ENCODE measurements at regions not wholly inside any gene's neighbourhood (a gene's known extent, or its start where the extent isn't known, plus 50 kb on each side); places are given as distances from the start of the nearest gene placed in this dataset.

GRCh38 chr13:81990652-81991051, 1649.7 kb upstream of the SPRY2 start:
- Histone ChIP-seq H3K27me3 (ENCODE audit: insufficient read depth, low read depth, low read length) (no peaks in the 10 kb centered on the region), H3K9ac (ENCODE audit: low read length) (no peak overlapping the region), H3K4me3 (ENCODE audit: low read length) (no peak overlapping the region), H3F3A (ENCODE audit: insufficient read depth, low read length, poor library complexity, severe bottlenecking) (no peaks in the 10 kb centered on the region), H3K9me2 (ENCODE audit: insufficient read depth, low read length) (no peaks in the 10 kb centered on the region), H3K4me2 (ENCODE audit: low read length) (no peak overlapping the region), H2AFZ (ENCODE audit: low read depth, low read length) (no peak overlapping the region), H4K20me1 (ENCODE audit: insufficient read depth) (no peaks in the 10 kb centered on the region), H3K36me3 (ENCODE audit: insufficient read depth, low read length) (no peaks in the 10 kb centered on the region), H3K27ac (ENCODE audit: low read length) (no peak overlapping the region), H3K9me3 (ENCODE audit: low read length) (no peaks in the 10 kb centered on the region), H3K79me2 (replicated peaks; ENCODE audit: insufficient read depth, low read length) (no peaks in the 10 kb centered on the region)
- TF ChIP-seq MXI1 (conservative IDR thresholded peaks at IDR 0.05; ENCODE audit: poor library complexity, severe bottlenecking) = no peak
- no peak for TF ChIP-seq TAF1 (IDR thresholded peaks at IDR 0.05; ENCODE audit: low read depth)
- TF ChIP-seq REST (IDR thresholded peaks at IDR 0.05; ENCODE audit: borderline replicate concordance) = no peak
- no peak for TF ChIP-seq EZH2 (IDR thresholded peaks at IDR 0.05; ENCODE audit: borderline replicate concordance, insufficient read depth, low read length, poor library complexity, severe bottlenecking)
- no peak for TF ChIP-seq RAD21 (conservative IDR thresholded peaks at IDR 0.05)
- no peak for TF ChIP-seq SMC3 (conservative IDR thresholded peaks at IDR 0.05; ENCODE audit: poor library complexity)
- TF ChIP-seq POLR2AphosphoS5 (IDR thresholded peaks at IDR 0.05) = no peak
- no peak for TF ChIP-seq EP300 (conservative IDR thresholded peaks at IDR 0.05; ENCODE audit: poor library complexity, severe bottlenecking)
- TF ChIP-seq CTCF (IDR thresholded peaks at IDR 0.05; ENCODE audit: poor library complexity, severe bottlenecking) = no peak

GRCh38 chr13:81988567-81988966, 1647.6 kb upstream of the SPRY2 start:
- H3K27me3 ChIP-seq (ENCODE audit: insufficient read depth, low read depth, low read length) = no peaks in the 10 kb centered on the region
- TF ChIP-seq POLR2AphosphoS5 (IDR thresholded peaks at IDR 0.05) = no peak
- TF ChIP-seq REST (IDR thresholded peaks at IDR 0.05; ENCODE audit: borderline replicate concordance) = no peak
- TF ChIP-seq EP300 (conservative IDR thresholded peaks at IDR 0.05; ENCODE audit: poor library complexity, severe bottlenecking) = no peak
- TF ChIP-seq MXI1 (conservative IDR thresholded peaks at IDR 0.05; ENCODE audit: poor library complexity, severe bottlenecking) = no peak
- no peak for TF ChIP-seq RAD21 (conservative IDR thresholded peaks at IDR 0.05)
- no peak for TF ChIP-seq TAF1 (IDR thresholded peaks at IDR 0.05; ENCODE audit: low read depth)
- TF ChIP-seq SMC3 (conservative IDR thresholded peaks at IDR 0.05; ENCODE audit: poor library complexity) = no peak
- no peaks in the 10 kb centered on the region for H3F3A ChIP-seq (ENCODE audit: insufficient read depth, low read length, poor library complexity, severe bottlenecking)
- no peak overlapping the region for H3K4me2 ChIP-seq (ENCODE audit: low read length)
- H3K9me3 ChIP-seq (ENCODE audit: low read length) = no peaks in the 10 kb centered on the region
- no peaks in the 10 kb centered on the region for H3K36me3 ChIP-seq (ENCODE audit: insufficient read depth, low read length)
- H3K9ac ChIP-seq (ENCODE audit: low read length) = no peak overlapping the region
- no peaks in the 10 kb centered on the region for H4K20me1 ChIP-seq (ENCODE audit: insufficient read depth)
- H3K27ac ChIP-seq (ENCODE audit: low read length) = no peak overlapping the region
- H3K9me2 ChIP-seq (ENCODE audit: insufficient read depth, low read length) = no peaks in the 10 kb centered on the region
- no peak overlapping the region for H3K4me3 ChIP-seq (ENCODE audit: low read length)
- no peaks in the 10 kb centered on the region for H3K79me2 ChIP-seq (replicated peaks; ENCODE audit: insufficient read depth, low read length)
- H2AFZ ChIP-seq (ENCODE audit: low read depth, low read length) = no peak overlapping the region
